MM.1S (cell line): ENCODE measurements at regions not wholly inside any gene's neighbourhood (a gene's known extent, or its start where the extent isn't known, plus 50 kb on each side); places are given as distances from the start of the nearest gene placed in this dataset.

Experiments
- DNase-seq: peaks from one replicate; pipeline ENCODE4 v3.0.0-alpha.2; 2015
- H2AFZ ChIP-seq: fragments of 300-600 bp; sonication (generic); 2 replicates; pipeline ENCODE4 v1.6.0; 2016; ENCODE audit warnings: antibody characterized with exemption, low read length
- H3F3A ChIP-seq: fragments of 300-600 bp; sonication (generic); 2 replicates; pipeline ENCODE4 v1.6.1; 2016; ENCODE audit warnings: mild to moderate bottlenecking, antibody characterized with exemption, low read length, moderate library complexity, mixed read lengths; ENCODE audit not compliant: insufficient read depth
- H3K27ac ChIP-seq: fragments of 300-600 bp; sonication (generic); 2 replicates; pipeline ENCODE4 v1.5.1; 2016; ENCODE audit warnings: mild to moderate bottlenecking, low read length
- H3K27me3 ChIP-seq: fragments of 300-600 bp; sonication (generic); replicated peaks from 2 replicates; pipeline ENCODE4 v1.6.0; 2016; ENCODE audit warnings: low read length; ENCODE audit not compliant: insufficient read depth
- H3K36me3 ChIP-seq: fragments of 300-600 bp; sonication (generic); replicated peaks from 2 replicates; pipeline ENCODE4 v1.6.1; 2016; ENCODE audit warnings: mild to moderate bottlenecking, low read length, mixed read lengths; ENCODE audit not compliant: insufficient read depth
- H3K4me1 ChIP-seq: fragments of 300-600 bp; sonication (generic); 2 replicates; pipeline ENCODE4 v1.6.1; 2016; ENCODE audit warnings: low read length, mixed read lengths
- H3K4me2 ChIP-seq: fragments of 300-600 bp; sonication (generic); 2 replicates; pipeline ENCODE4 v1.6.0; 2016; ENCODE audit warnings: low read depth, low read length
- H3K4me3 ChIP-seq: fragments of 300-600 bp; sonication (generic); 2 replicates; pipeline ENCODE4 v1.5.1; 2016; ENCODE audit warnings: low read length, mixed read lengths
- H3K79me2 ChIP-seq: fragments of 300-600 bp; sonication (generic); 2 replicates; pipeline ENCODE4 v1.6.1; 2016; ENCODE audit warnings: mixed run types, low read length, mixed read lengths
- H3K9ac ChIP-seq: fragments of 300-600 bp; sonication (generic); 2 replicates; pipeline ENCODE4 v1.6.1; 2016; ENCODE audit warnings: low read length, mixed read lengths
- H3K9me2 ChIP-seq: fragments of 300-600 bp; sonication (generic); replicated peaks from 2 replicates; pipeline ENCODE4 v1.6.1; 2016; ENCODE audit warnings: mild to moderate bottlenecking, low read length, mixed read lengths; ENCODE audit not compliant: insufficient read depth
- H3K9me3 ChIP-seq: fragments of 300-600 bp; sonication (generic); replicated peaks from 2 replicates; pipeline ENCODE4 v1.6.1; 2016; ENCODE audit warnings: mild to moderate bottlenecking, low read length, mixed read lengths; ENCODE audit not compliant: insufficient read depth
- H4K20me1 ChIP-seq: fragments of 300-600 bp; sonication (generic); 2 replicates; pipeline ENCODE4 v1.6.1; 2016; ENCODE audit warnings: mild to moderate bottlenecking, low read length, moderate library complexity, mixed read lengths; ENCODE audit not compliant: insufficient read depth
- EZH2 ChIP-seq: fragments of 300-600 bp; sonication (generic); optimal IDR thresholded peaks from 2 replicates; pipeline ENCODE3; 2017; ENCODE audit warnings: low read depth, mild to moderate bottlenecking, antibody characterized with exemption, low read length, mixed read lengths
- EZH2phosphoT487 ChIP-seq: fragments of 300-600 bp; sonication (generic); IDR thresholded peaks from 2 replicates; pipeline ENCODE4 v1.6.1; 2018; ENCODE audit warnings: antibody characterized with exemption, low read length
- TF ChIP-seq, protein P1 (sequence below): fragments of 300-600 bp; sonication (generic); IDR thresholded peaks from 2 replicates; pipeline ENCODE4 v1.5.1; 2016; ENCODE audit warnings: antibody characterized with exemption, low read length, mixed read lengths

- no peaks in the 10 kb centered on the region for H3K9me3 ChIP-seq
- no peak overlapping the region for H2AFZ ChIP-seq
- H3K4me3 ChIP-seq, result no peak overlapping the region
- no peaks in the 10 kb centered on the region for H3K36me3 ChIP-seq
- no peaks in the 10 kb centered on the region for H4K20me1 ChIP-seq
- no peaks in the 10 kb centered on the region for H3F3A ChIP-seq
- H3K79me2 ChIP-seq, result no peaks in the 10 kb centered on the region
- TF ChIP-seq EZH2, result no peak
- TF ChIP-seq, protein P1, sequence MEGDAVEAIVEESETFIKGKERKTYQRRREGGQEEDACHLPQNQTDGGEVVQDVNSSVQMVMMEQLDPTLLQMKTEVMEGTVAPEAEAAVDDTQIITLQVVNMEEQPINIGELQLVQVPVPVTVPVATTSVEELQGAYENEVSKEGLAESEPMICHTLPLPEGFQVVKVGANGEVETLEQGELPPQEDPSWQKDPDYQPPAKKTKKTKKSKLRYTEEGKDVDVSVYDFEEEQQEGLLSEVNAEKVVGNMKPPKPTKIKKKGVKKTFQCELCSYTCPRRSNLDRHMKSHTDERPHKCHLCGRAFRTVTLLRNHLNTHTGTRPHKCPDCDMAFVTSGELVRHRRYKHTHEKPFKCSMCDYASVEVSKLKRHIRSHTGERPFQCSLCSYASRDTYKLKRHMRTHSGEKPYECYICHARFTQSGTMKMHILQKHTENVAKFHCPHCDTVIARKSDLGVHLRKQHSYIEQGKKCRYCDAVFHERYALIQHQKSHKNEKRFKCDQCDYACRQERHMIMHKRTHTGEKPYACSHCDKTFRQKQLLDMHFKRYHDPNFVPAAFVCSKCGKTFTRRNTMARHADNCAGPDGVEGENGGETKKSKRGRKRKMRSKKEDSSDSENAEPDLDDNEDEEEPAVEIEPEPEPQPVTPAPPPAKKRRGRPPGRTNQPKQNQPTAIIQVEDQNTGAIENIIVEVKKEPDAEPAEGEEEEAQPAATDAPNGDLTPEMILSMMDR, result no peak
- TF ChIP-seq EZH2phosphoT487, result no peak
- H3K4me2 ChIP-seq, result no peak overlapping the region
- no peak for DNase-seq
- no peaks in the 10 kb centered on the region for H3K9me2 ChIP-seq
- no peak overlapping the region for H3K9ac ChIP-seq
- H3K27me3 ChIP-seq, result no peaks in the 10 kb centered on the region
- no peak overlapping the region for H3K27ac ChIP-seq
- no peaks in the 10 kb centered on the region for H3K4me1 ChIP-seq
Observed at GRCh38 chr4:36551697-36552214, 270.3 kb downstream of the DTHD1 start.

DNA sequence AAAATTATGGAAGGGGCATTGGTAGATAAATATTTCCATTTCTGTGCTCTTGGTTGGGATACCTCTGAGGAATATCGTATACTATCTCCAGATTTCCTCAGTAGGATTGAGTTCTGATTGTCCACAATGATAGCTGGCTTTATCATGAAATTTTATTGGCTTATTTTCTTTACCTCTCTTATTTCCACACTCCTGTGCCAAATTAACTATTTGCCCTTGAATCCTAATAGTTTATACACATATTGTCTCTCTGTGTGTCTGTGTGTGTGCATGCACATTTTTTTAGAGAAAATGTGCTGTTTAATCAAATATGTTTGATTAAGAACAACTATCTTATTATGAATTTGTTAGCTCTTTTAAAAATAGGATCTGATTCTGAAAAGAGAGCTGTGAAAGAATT, 271.6 kb downstream of the DTHD1 start:
- Histone ChIP-seq H3K36me3 (no peaks in the 10 kb centered on the region), H4K20me1 (no peaks in the 10 kb centered on the region), H3F3A (no peaks in the 10 kb centered on the region), H3K27ac (no peak overlapping the region), H2AFZ (no peak overlapping the region), H3K9me3 (no peaks in the 10 kb centered on the region), H3K27me3 (no peaks in the 10 kb centered on the region), H3K4me1 (no peaks in the 10 kb centered on the region), H3K9ac (no peak overlapping the region), H3K9me2 (no peaks in the 10 kb centered on the region), H3K4me2 (no peak overlapping the region), H3K79me2 (no peaks in the 10 kb centered on the region), H3K4me3 (no peak overlapping the region)
- TF ChIP-seq, protein P1, result no peak
- TF ChIP-seq EZH2 (no peak), EZH2phosphoT487 (no peak)
- DNase-seq, result no peak

GRCh38 chr4:36553453-36553852, 272.0 kb downstream of the DTHD1 start:
- H3K36me3 ChIP-seq, result no peaks in the 10 kb centered on the region
- no peaks in the 10 kb centered on the region for H3K79me2 ChIP-seq
- DNase-seq, result no peak
- TF ChIP-seq, protein P1, result no peak
- no peak for TF ChIP-seq EZH2phosphoT487
- no peak for TF ChIP-seq EZH2
- no peak overlapping the region for H3K27ac ChIP-seq
- H2AFZ ChIP-seq, result no peak overlapping the region
- no peaks in the 10 kb centered on the region for H3K4me1 ChIP-seq
- no peaks in the 10 kb centered on the region for H3K27me3 ChIP-seq
- no peaks in the 10 kb centered on the region for H3K9me3 ChIP-seq
- no peaks in the 10 kb centered on the region for H3K9me2 ChIP-seq
- H4K20me1 ChIP-seq, result no peaks in the 10 kb centered on the region
- no peak overlapping the region for H3K4me2 ChIP-seq
- H3F3A ChIP-seq, result no peaks in the 10 kb centered on the region
- H3K4me3 ChIP-seq, result no peak overlapping the region
- no peak overlapping the region for H3K9ac ChIP-seq
